ENCODE measurements at regions not wholly inside any gene's neighbourhood (a gene's known extent, or its start where the extent isn't known, plus 50 kb on each side); places are given as distances from the start of the nearest gene placed in this dataset.

GRCh38 chr9:77092536-77092935, 73.1 kb downstream of the FOXB2 start (continued):
- TF ChIP-seq REST (IDR thresholded peaks at IDR 0.05; ENCODE audit: unreplicated experiment), result no peak

GRCh38 chr9:77094150-77094549, 74.7 kb downstream of the FOXB2 start:
- Histone ChIP-seq H3K27ac (ENCODE audit: low read depth) (no peak overlapping the region), H3K9me2 (ENCODE audit: insufficient read depth) (no peaks in the 10 kb centered on the region), H3K36me3 (ENCODE audit: insufficient read depth) (no peaks in the 10 kb centered on the region), H3F3A (replicated peaks; ENCODE audit: low read depth) (no peaks in the 10 kb centered on the region), H3K79me2 (replicated peaks; ENCODE audit: insufficient read depth) (no peaks in the 10 kb centered on the region), H2AFZ (no peak overlapping the region), H4K20me1 (replicated peaks; ENCODE audit: insufficient read depth) (no peaks in the 10 kb centered on the region), H3K4me1 (ENCODE audit: insufficient read depth) (peaks cover 24% of the 10 kb centered on the region), H3K27me3 (ENCODE audit: insufficient read depth) (no peaks in the 10 kb centered on the region), H3K4me3 (no peak overlapping the region), H3K4me2 (no peak overlapping the region)
- H3K27ac Mint-ChIP-seq, result no peak overlapping the region
- H3K9me3 Mint-ChIP-seq, result peaks cover 2% of the 10 kb centered on the region; the same call in 2 of the 3 replicates
- ATAC-seq (no peak), DNase-seq (ENCODE audit: low spot score) (no peak)
- peaks cover 3% of the 10 kb centered on the region for H3K27me3 Mint-ChIP-seq (ENCODE audit: insufficient read depth, low read depth, poor library complexity)
- peaks cover 3% of the 10 kb centered on the region; the same call in 2 of the 3 replicates for H3K36me3 Mint-ChIP-seq (ENCODE audit: low read depth)
- TF ChIP-seq ETS1 (IDR thresholded peaks at IDR 0.05), result no peak
- no peak for TF ChIP-seq ZNF331 (CRISPR knock-in tag; IDR thresholded peaks at IDR 0.05; ENCODE audit: low read depth)
- TF ChIP-seq CTCF (conservative IDR thresholded peaks at IDR 0.05; ENCODE audit: low read depth in 2 of 2), result no peak
- no peak for TF ChIP-seq ZNF114 (CRISPR knock-in tag; IDR thresholded peaks at IDR 0.05)
- TF ChIP-seq STAT1 (IDR thresholded peaks at IDR 0.05; ENCODE audit: unreplicated experiment), result no peak
- peaks cover 25% of the 10 kb centered on the region for H3K4me1 Mint-ChIP-seq
- no peak overlapping the region for H3K4me3 Mint-ChIP-seq

- peak overlapping the region; percentile 75; the same call in 1 of the 2 replicates for H2AFZ ChIP-seq
- H3K4me3 ChIP-seq, result no peak overlapping the region
- H3K27ac ChIP-seq (ENCODE audit: low read depth), result no peak overlapping the region
- H3F3A ChIP-seq (replicated peaks; ENCODE audit: low read depth), result no peaks in the 10 kb centered on the region
- no peaks in the 10 kb centered on the region for H3K9me2 ChIP-seq (ENCODE audit: insufficient read depth)
- H3K27me3 ChIP-seq (ENCODE audit: insufficient read depth), result no peaks in the 10 kb centered on the region
- Mint-ChIP-seq H3K36me3 (ENCODE audit: low read depth) (no peaks in the 10 kb centered on the region), H3K27ac (no peak overlapping the region), H3K9me3 (no peaks in the 10 kb centered on the region; the same call in 2 of the 3 replicates), H3K4me1 (peaks cover 20% of the 10 kb centered on the region), H3K4me3 (no peak overlapping the region), H3K27me3 (ENCODE audit: insufficient read depth, low read depth, poor library complexity) (peaks cover 3% of the 10 kb centered on the region)
- H3K36me3 ChIP-seq (ENCODE audit: insufficient read depth), result no peaks in the 10 kb centered on the region
- H3K4me1 ChIP-seq (ENCODE audit: insufficient read depth), result peaks cover 17% of the 10 kb centered on the region
- DNase-seq (ENCODE audit: low spot score), result no peak
- H4K20me1 ChIP-seq (replicated peaks; ENCODE audit: insufficient read depth), result no peaks in the 10 kb centered on the region
- H3K4me2 ChIP-seq, result no peak overlapping the region
- ATAC-seq, result no peak
- no peaks in the 10 kb centered on the region for H3K79me2 ChIP-seq (replicated peaks; ENCODE audit: insufficient read depth)
- TF ChIP-seq CTCF (conservative IDR thresholded peaks at IDR 0.05; ENCODE audit: low read depth in 2 of 2), result no peak
- TF ChIP-seq ZNF331 (CRISPR knock-in tag; IDR thresholded peaks at IDR 0.05; ENCODE audit: low read depth), result no peak
- no peak for TF ChIP-seq ETS1 (IDR thresholded peaks at IDR 0.05)
These were observed 77.9 kb downstream of the FOXB2 start for GRCh38 chr9:77097335-77097734.

All from GM23338 (cell line).